Spleen (tissue), 11 donors: ENCODE measurements at regions not wholly inside any gene's neighbourhood (a gene's known extent, or its start where the extent isn't known, plus 50 kb on each side); places are given as distances from the start of the nearest gene placed in this dataset.

ENCODE experiments used
- DNase-seq: peaks from one replicate; pipeline ENCODE4 v3.0.0-alpha.2; 2020
- H3K27ac ChIP-seq, 8 donors: fragments of 200-600 bp; sonication (generic) in 7 of 8; 1 replicate in 4 of 8; 2 replicates in 4 of 8; pipeline versions ENCODE4 v1.5.0 to v1.8.0; 2016 to 2021; ENCODE audit warnings: inconsistent platforms in 4 of 8, mild to moderate bottlenecking in 4 of 8, moderate library complexity in 1 of 8
- H3K27me3 ChIP-seq, 7 donors: fragments of 200-600 bp; sonication (generic) in 6 of 7; replicated peaks in 1 of 7; 1 replicate in 4 of 7; 2 replicates in 3 of 7; pipeline versions ENCODE4 v1.5.0 to v1.8.0; 2016 to 2021; ENCODE audit warnings: inconsistent platforms in 3 of 7, mild to moderate bottlenecking in 1 of 7
- H3K36me3 ChIP-seq, 6 donors: fragments of 200-600 bp; sonication (generic) in 5 of 6; 1 replicate in 4 of 6; 2 replicates in 2 of 6; pipeline versions ENCODE4 v1.5.0 to v1.8.0; 2016 to 2021; ENCODE audit warnings: inconsistent platforms in 2 of 6
- H3K4me1 ChIP-seq, 6 donors: fragments of 200-600 bp; sonication (generic) in 5 of 6; 1 replicate in 3 of 6; 2 replicates in 3 of 6; pipeline versions ENCODE4 v1.5.0 to v1.8.0; 2016 to 2021; ENCODE audit warnings: inconsistent platforms in 3 of 6
- H3K4me3 ChIP-seq, 8 donors: fragments of 200-600 bp; sonication (generic) in 7 of 8; 1 replicate in 4 of 8; 2 replicates in 4 of 8; pipeline versions ENCODE4 v1.5.0 to v1.8.0; 2016 to 2021; ENCODE audit warnings: inconsistent platforms in 4 of 8, mild to moderate bottlenecking in 4 of 8, moderate library complexity in 2 of 8
- H3K9me3 ChIP-seq, 8 donors: fragments of 200-600 bp; sonication (generic) in 7 of 8; 1 replicate in 4 of 8; 2 replicates in 4 of 8; pipeline versions ENCODE4 v1.5.0 to v1.8.0; 2016 to 2021; ENCODE audit warnings: inconsistent platforms in 4 of 8
- POLR2A ChIP-seq, 3 donors: fragments of 450-650 bp; IDR thresholded peaks; one replicate each; pipeline ENCODE4 v1.5.1; 2017; ENCODE audit warnings: antibody characterized with exemption in 3 of 3, mild to moderate bottlenecking in 1 of 3
- POLR2AphosphoS5 ChIP-seq, 3 donors: sonication (generic); formaldehyde crosslinking; IDR thresholded peaks; one replicate each; pipeline ENCODE4 v1.5.1; 2017; ENCODE audit warnings: antibody characterized with exemption in 3 of 3
- WGBS, 5 donors: extraction: QIAGEN DNeasy Blood & Tissue Kit in 3 of 5; methylation state at CpG; one replicate each; pipeline versions ENCODE4 v1.1.5 to v1.1.7; 2013 to 2018; 5-methylcytosine and 5-hydroxymethylcytosine counted together
- intact Hi-C: fragments of 100-400 bp; cut with DNase I; formaldehyde crosslinking; loops from one replicate; pipeline ENCODE4 v1.15.0; 2023; ENCODE audit warnings: low total_unique reads
- TF ChIP-seq, protein P1 (sequence below), 11 experiments: fragments of 200-600 bp in 7 of 11; fragments of 450-650 bp in 4 of 11; sonication (generic) in 4 of 11; IDR thresholded peaks in 8 of 11; conservative IDR thresholded peaks in 3 of 11; 1 replicate in 7 of 11; 2 replicates in 4 of 11; pipeline versions ENCODE4 v1.4.0 to v1.8.0; 2016 to 2021; ENCODE audit warnings: antibody characterized with exemption in 11 of 11, inconsistent platforms in 4 of 11, mild to moderate bottlenecking in 1 of 11
- donor health status: healthy with polysubstance abuse.
- donor health status: DM: no; HTN: no; CAD: no; lungs with moderate emphysema.
- donor health status: DM: no; HTN: no; CAD: no.
- donor health status: Bipolar disorder and iron deficiency.
- donor health status: healthy.
- donor health status: DM: no; HTN: no; CAD: no.
- donor health status: DM: yes; HTN: yes; CAD: no.

DNA sequence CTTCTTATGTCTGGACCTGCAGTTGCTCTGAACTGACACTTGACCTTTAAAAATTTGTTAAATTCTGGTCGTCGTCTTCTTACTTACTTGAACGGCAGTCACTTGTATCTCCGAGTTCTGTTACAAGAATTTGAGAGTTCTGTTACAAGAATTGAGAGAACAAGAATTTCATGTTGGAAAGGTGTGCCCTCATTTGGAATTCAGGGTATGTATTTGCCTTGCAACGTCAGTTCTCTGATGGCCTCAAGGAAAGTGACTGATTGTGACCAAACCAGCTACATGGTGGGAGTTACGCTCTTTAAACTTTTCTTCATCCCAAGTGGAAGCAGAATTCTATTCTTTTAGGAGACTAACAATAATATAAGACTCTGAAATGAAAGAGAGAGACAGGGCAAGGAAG, 320.0 kb upstream of the TRIB2 start:
- H3K36me3 ChIP-seq: no peaks in the 10 kb centered on the region
- H3K27me3 ChIP-seq: no peaks in the 10 kb centered on the region
- WGBS, 5 donors: 91 to 97% (median 95%) methylated on average over 6 of the region's 6 CpGs
- H3K4me1 ChIP-seq: peaks cover 0 to 5% (median 0%) of the 10 kb centered on the region in 6 donors
- no peak overlapping the region for H3K4me3 ChIP-seq
- DNase-seq: no peak
- TF ChIP-seq POLR2A (IDR thresholded peaks at IDR 0.05) (no peak), POLR2AphosphoS5 (IDR thresholded peaks at IDR 0.05) (no peak)
- no peak overlapping the region for H3K27ac ChIP-seq
- no peaks in the 10 kb centered on the region for H3K9me3 ChIP-seq
- intact Hi-C loops: no loop called here

DNA sequence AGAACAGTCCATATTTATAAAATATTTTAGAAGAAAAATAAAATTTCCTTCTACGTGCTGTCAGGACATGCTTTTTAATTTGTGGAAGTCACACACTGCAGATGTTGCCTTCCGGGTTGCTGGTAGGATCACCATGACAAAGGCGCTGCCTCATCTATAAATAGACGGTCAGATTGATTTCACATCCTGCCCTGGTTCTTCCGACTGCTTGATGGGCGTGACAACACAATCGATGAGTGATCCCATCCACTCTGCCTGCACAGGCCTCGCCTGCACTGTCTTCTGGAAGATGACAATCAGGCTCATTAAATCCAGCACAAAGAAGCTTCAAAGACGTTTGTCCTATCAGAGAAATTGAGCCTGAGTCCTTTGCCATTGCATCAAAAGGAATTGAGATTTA, 318.9 kb upstream of the TRIB2 start:
- no peak overlapping the region for H3K27ac ChIP-seq
- no peaks in the 10 kb centered on the region for H3K27me3 ChIP-seq
- 56 to 65% (median 60%) methylated on average over 9 of the region's 9 CpGs for WGBS, 5 donors
- peaks cover 0 to 5% (median 0%) of the 10 kb centered on the region in 6 donors for H3K4me1 ChIP-seq
- intact Hi-C loops: no loop called here
- H3K9me3 ChIP-seq: peaks cover 0 to 7% (median 0%) of the 10 kb centered on the region in 8 donors
- no peak overlapping the region for H3K4me3 ChIP-seq
- TF ChIP-seq POLR2A (IDR thresholded peaks at IDR 0.05) (no peak), POLR2AphosphoS5 (IDR thresholded peaks at IDR 0.05) (no peak)
- H3K36me3 ChIP-seq: no peaks in the 10 kb centered on the region
- DNase-seq: no peak

DNA sequence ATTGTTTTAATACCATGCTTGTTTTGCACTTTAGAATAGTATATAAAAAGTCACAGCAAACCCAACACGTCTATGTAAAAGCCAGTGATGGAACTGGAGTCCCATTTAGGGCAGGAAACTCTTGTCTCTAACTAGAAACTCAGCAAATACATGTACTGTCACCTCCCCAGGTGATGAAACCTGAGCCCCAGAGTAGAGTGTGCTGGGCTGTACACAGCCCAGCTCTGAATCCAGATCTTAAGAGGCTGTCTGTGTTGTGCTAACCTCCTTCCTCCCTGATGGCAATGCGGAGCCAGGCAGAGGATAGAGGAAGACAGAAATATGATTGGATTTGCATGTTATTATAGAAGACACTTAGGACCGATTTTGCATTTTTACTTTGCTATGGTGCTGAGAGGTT, 317.5 kb upstream of the TRIB2 start:
- intact Hi-C loops: no loop called here
- Histone ChIP-seq H3K9me3 (peaks cover 0 to 10% (median 0%) of the 10 kb centered on the region in 8 donors), H3K27me3 (no peaks in the 10 kb centered on the region), H3K4me3 (no peak overlapping the region), H3K36me3 (no peaks in the 10 kb centered on the region), H3K4me1 (peaks cover 0 to 5% (median 0%) of the 10 kb centered on the region in 6 donors), H3K27ac (no peak overlapping the region)
- DNase-seq: no peak
- 84 to 92% (median 91%) methylated on average over 3 of the region's 3 CpGs for WGBS, 5 donors
- TF ChIP-seq POLR2A (IDR thresholded peaks at IDR 0.05) (no peak), POLR2AphosphoS5 (IDR thresholded peaks at IDR 0.05) (no peak)
- TF ChIP-seq, protein P1, sequence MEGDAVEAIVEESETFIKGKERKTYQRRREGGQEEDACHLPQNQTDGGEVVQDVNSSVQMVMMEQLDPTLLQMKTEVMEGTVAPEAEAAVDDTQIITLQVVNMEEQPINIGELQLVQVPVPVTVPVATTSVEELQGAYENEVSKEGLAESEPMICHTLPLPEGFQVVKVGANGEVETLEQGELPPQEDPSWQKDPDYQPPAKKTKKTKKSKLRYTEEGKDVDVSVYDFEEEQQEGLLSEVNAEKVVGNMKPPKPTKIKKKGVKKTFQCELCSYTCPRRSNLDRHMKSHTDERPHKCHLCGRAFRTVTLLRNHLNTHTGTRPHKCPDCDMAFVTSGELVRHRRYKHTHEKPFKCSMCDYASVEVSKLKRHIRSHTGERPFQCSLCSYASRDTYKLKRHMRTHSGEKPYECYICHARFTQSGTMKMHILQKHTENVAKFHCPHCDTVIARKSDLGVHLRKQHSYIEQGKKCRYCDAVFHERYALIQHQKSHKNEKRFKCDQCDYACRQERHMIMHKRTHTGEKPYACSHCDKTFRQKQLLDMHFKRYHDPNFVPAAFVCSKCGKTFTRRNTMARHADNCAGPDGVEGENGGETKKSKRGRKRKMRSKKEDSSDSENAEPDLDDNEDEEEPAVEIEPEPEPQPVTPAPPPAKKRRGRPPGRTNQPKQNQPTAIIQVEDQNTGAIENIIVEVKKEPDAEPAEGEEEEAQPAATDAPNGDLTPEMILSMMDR (IDR thresholded peaks at IDR 0.05 in 8 of 11, conservative IDR thresholded peaks at IDR 0.05 in 3 of 11): no peak

DNA sequence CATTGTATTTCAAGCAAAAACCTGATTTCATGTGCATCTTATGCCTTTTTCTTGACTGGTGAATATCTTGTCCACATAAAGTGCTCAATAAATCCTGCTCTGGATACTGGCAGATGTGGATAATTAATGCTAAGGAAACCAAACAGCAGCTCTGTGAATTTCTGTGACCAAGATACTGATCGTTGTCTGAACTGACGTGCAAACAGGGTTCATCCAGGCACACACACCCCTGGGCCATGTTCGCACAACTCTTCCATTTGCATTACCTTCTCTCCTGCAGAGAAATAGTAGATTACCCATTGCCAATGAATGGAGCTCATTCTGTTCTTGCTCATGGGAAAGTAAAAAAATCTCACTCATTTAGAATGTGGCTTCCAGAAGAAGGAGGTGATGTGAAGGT, 316.2 kb upstream of the TRIB2 start:
- Histone ChIP-seq H3K27ac (no peak overlapping the region), H3K36me3 (no peaks in the 10 kb centered on the region), H3K4me1 (peaks cover 0 to 5% (median 0%) of the 10 kb centered on the region in 6 donors), H3K27me3 (no peaks in the 10 kb centered on the region), H3K9me3 (peaks cover 0 to 10% (median 0%) of the 10 kb centered on the region in 8 donors), H3K4me3 (no peak overlapping the region)
- intact Hi-C loops: no loop called here
- no peak for TF ChIP-seq POLR2A (IDR thresholded peaks at IDR 0.05)
- TF ChIP-seq POLR2AphosphoS5 (IDR thresholded peaks at IDR 0.05): no peak
- TF ChIP-seq, protein P1 (IDR thresholded peaks at IDR 0.05 in 8 of 11, conservative IDR thresholded peaks at IDR 0.05 in 3 of 11): no peak
- DNase-seq: no peak
- WGBS, 5 donors: 65 to 97% (median 86%) methylated on average over 3 of the region's 3 CpGs

DNA sequence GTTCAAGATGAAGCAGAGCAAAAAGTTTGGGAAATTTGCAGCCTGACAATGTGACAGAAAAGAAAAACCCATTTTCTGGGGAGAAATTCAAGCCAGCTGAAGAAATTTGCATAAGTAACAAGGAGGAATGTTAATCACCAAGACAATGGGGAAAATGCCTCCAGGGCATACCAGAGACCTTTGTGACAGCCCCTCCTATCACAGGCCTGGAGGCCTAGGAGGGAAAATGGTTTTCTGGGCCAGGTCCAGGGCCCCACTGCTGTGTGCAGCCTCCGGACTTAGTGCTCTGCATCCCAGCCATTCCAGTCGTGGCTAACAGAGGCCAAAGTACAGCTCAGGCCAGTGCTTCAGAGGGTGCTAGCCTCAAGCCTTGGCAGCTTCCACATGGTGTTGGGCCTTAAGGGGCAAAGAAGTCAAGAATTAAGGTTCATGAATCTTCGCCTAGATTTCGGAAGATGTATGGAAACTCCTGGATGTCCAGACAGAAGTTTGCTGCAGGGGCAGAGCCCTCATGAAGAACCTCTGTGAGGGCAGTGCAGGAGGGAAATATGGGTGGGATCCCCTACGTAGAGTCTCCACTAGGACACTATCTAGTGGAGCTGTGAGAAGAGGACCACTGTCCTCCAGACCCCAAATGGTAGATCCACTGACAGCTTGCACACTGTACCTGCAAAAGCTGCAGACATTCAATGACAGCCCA, 314.1 kb upstream of the TRIB2 start:
- Histone ChIP-seq H3K4me1 (peaks cover 0 to 5% (median 0%) of the 10 kb centered on the region in 6 donors), H3K4me3 (no peak overlapping the region), H3K27ac (no peak overlapping the region), H3K27me3 (peaks cover 0 to 2% (median 0%) of the 10 kb centered on the region in 7 donors), H3K36me3 (no peaks in the 10 kb centered on the region), H3K9me3 (peaks cover 0 to 10% (median 0%) of the 10 kb centered on the region in 8 donors)
- no peak for DNase-seq
- no peak for TF ChIP-seq POLR2AphosphoS5 (IDR thresholded peaks at IDR 0.05)
- TF ChIP-seq, protein P1 (IDR thresholded peaks at IDR 0.05 in 8 of 11, conservative IDR thresholded peaks at IDR 0.05 in 3 of 11): no peak
- TF ChIP-seq POLR2A (IDR thresholded peaks at IDR 0.05): no peak
- 92 to 99% (median 96%) methylated on average over 5 of the region's 5 CpGs for WGBS, 5 donors
- intact Hi-C loops: no loop called here
